K562 (cell line): ENCODE measurements at regions not wholly inside any gene's neighbourhood (a gene's known extent, or its start where the extent isn't known, plus 50 kb on each side); places are given as distances from the start of the nearest gene placed in this dataset.

Experiments
- ATAC-seq: fragments of 200-7000 bp; cut with Tn5 transposase; 3 replicates; pipeline ENCODE4 v1.9.1; 2020; ENCODE audit warnings: moderate library complexity
- BruUV-seq: library from RNA; stranded (reverse); fragments of 400-500 nt; replicated peaks from 2 replicates; lab custom pipeline; 2021; lab: Mats Ljungman, UMichigan
- CTCF ChIA-PET: fragments of 300-600 bp; formaldehyde crosslinking; extraction: SDS; loops from one replicate; lab custom pipeline; 2021; ENCODE audit warnings: low intra/inter-chr PET ratio; lab: Yijun Ruan, JAX
- POLR2A ChIA-PET: fragments of 300-600, 350-650 bp; sonication (Branson Sonifier 250); formaldehyde crosslinking; extraction: SDS; loops from one replicate; lab custom pipeline; 2021; ENCODE audit warnings: antibody characterized with exemption, inconsistent platforms; lab: Yijun Ruan, JAX
- DNase-seq, 4 experiments: peaks; one replicate each; pipeline versions ENCODE4 v3.0.0 to v3.0.0-alpha.2; 2011 to 2018; ENCODE audit warnings: low spot score in 3 of 4, mixed read lengths in 3 of 4; ENCODE audit errors: extremely low read depth in 1 of 4
- FAIRE-seq: peaks from 2 replicates; lab custom pipeline; 2011; peaks lifted over from hg19 to GRCh38; lab: Jason Lieb, UNC
- H2AFZ ChIP-seq: 2 replicates; pipeline ENCODE4 v1.6.0; 2011; ENCODE audit warnings: low read depth, low read length, control low read depth, inconsistent platforms
- H3K27ac ChIP-seq: fragments of 200-600 bp; 3 replicates; pipeline ENCODE4 v1.8.0; 2011; ENCODE audit warnings: low read depth, mild to moderate bottlenecking, control low read depth, inconsistent platforms, low read length, moderate library complexity, mixed read lengths; ENCODE audit errors: extremely low read depth
- H3K27me3 ChIP-seq, 2 experiments: fragments of 300-600 bp in 1 of 2; 2 replicates in 1 of 2; 3 replicates in 1 of 2; pipeline versions ENCODE4 v1.6.0 to v1.8.0; 2011; ENCODE audit warnings: inconsistent platforms in 2 of 2, low read length in 2 of 2, mild to moderate bottlenecking in 1 of 2, mixed read lengths in 1 of 2, moderate library complexity in 1 of 2; ENCODE audit not compliant: control insufficient read depth in 2 of 2, insufficient read depth in 2 of 2
- H3K36me3 ChIP-seq: fragments of 300-600 bp; 3 replicates; pipeline ENCODE4 v1.8.0; 2011; ENCODE audit warnings: mild to moderate bottlenecking, low read length, inconsistent platforms; ENCODE audit not compliant: control insufficient read depth, insufficient read depth
- H3K4me1 ChIP-seq, 2 experiments: fragments of 200-600 bp in 1 of 2; replicated peaks in 1 of 2; 2 replicates in 1 of 2; 3 replicates in 1 of 2; pipeline versions ENCODE4 v1.5.1 to v1.8.0; 2011; ENCODE audit warnings: inconsistent platforms in 2 of 2, low read length in 2 of 2, mild to moderate bottlenecking in 1 of 2, mixed read lengths in 1 of 2, moderate library complexity in 1 of 2; ENCODE audit not compliant: control insufficient read depth in 2 of 2, insufficient read depth in 2 of 2
- H3K4me2 ChIP-seq: 2 replicates; pipeline ENCODE4 v1.6.1; 2011; ENCODE audit warnings: low read length, control low read depth, inconsistent platforms, mixed read lengths; ENCODE audit not compliant: insufficient read depth
- H3K4me3 ChIP-seq: fragments of 200-600 bp; sonication (generic), shearing (Covaris generic); 2 replicates; pipeline ENCODE4 v1.5.1; 2016; ENCODE audit warnings: control low read depth, inconsistent platforms
- H3K79me2 ChIP-seq: fragments of 200-600 bp; 3 replicates; pipeline ENCODE4 v1.8.0; 2011; ENCODE audit warnings: low read length, inconsistent platforms; ENCODE audit not compliant: control insufficient read depth, insufficient read depth
- H3K9ac ChIP-seq, 2 experiments: 2 replicates each; pipeline versions ENCODE4 v1.6.0 to v1.6.1; 2011; ENCODE audit warnings: low read depth in 2 of 2, low read length in 2 of 2, control low read depth in 1 of 2, inconsistent platforms in 1 of 2, mild to moderate bottlenecking in 1 of 2, mixed read lengths in 1 of 2; ENCODE audit not compliant: insufficient read depth in 1 of 2
- H3K9me1 ChIP-seq: one replicate; pipeline ENCODE4 v1.6.0; 2011; ENCODE audit warnings: inconsistent platforms, mild to moderate bottlenecking, low read length, moderate library complexity; ENCODE audit not compliant: control insufficient read depth, insufficient read depth
- H3K9me3 ChIP-seq: replicated peaks from 2 replicates; pipeline ENCODE4 v1.5.1; 2011; ENCODE audit warnings: low read depth, low read length, inconsistent platforms; ENCODE audit not compliant: control insufficient read depth, insufficient read depth
- H4K20me1 ChIP-seq: replicated peaks from 2 replicates; pipeline ENCODE4 v1.6.1; 2011; ENCODE audit warnings: low read length, inconsistent platforms, mixed read lengths; ENCODE audit not compliant: control insufficient read depth, insufficient read depth
- EP400 ChIP-seq: fragments of 450-650 bp; IDR thresholded peaks from 2 replicates; pipeline ENCODE4 v1.6.1; 2017; ENCODE audit warnings: antibody characterized with exemption, mild to moderate bottlenecking, moderate library complexity
- FOXK1 ChIP-seq: sonication (generic); formaldehyde crosslinking; IDR thresholded peaks from 2 replicates; pipeline ENCODE4 v1.8.0; 2022; ENCODE audit warnings: missing genetic modification reagents, mild to moderate bottlenecking, borderline replicate concordance
- KDM1A ChIP-seq, 2 experiments: fragments of 450-650 bp; IDR thresholded peaks; 2 replicates each; pipeline ENCODE4 v1.6.1; 2016; ENCODE audit warnings: mild to moderate bottlenecking in 2 of 2
- MEF2A ChIP-seq: IDR thresholded peaks from 2 replicates; pipeline ENCODE4 v1.6.1; 2011; ENCODE audit warnings: low read depth, mild to moderate bottlenecking, low read length, moderate library complexity; ENCODE audit not compliant: control insufficient read depth
- PHB2 ChIP-seq: fragments of 450-650 bp; IDR thresholded peaks from 2 replicates; pipeline ENCODE4 v1.6.1; 2017; ENCODE audit warnings: low read depth
- RBM25 ChIP-seq: fragments of 200-400 bp; formaldehyde crosslinking; IDR thresholded peaks from 2 replicates; pipeline ENCODE4 v1.6.1; 2018; ENCODE audit warnings: low read length, low read depth, moderate library complexity; ENCODE audit not compliant: severe bottlenecking
- SAFB ChIP-seq: fragments of 200-400 bp; formaldehyde crosslinking; IDR thresholded peaks from 2 replicates; pipeline ENCODE4 v1.6.1; 2017; ENCODE audit warnings: low read depth, low read length, borderline replicate concordance
- U2AF1 ChIP-seq: fragments of 200-400 bp; formaldehyde crosslinking; optimal IDR thresholded peaks from 2 replicates; pipeline ENCODE3; 2017; ENCODE audit warnings: mild to moderate bottlenecking, low read depth, low read length, moderate library complexity
- ZNF121 ChIP-seq: sonication (generic); formaldehyde crosslinking; conservative IDR thresholded peaks from 2 replicates; pipeline ENCODE4 v1.8.0; 2022; ENCODE audit warnings: missing genetic modification reagents
- ZNF184 ChIP-seq: sonication (generic); formaldehyde crosslinking; IDR thresholded peaks from 2 replicates; pipeline ENCODE4 v1.5.0; 2020; ENCODE audit warnings: missing genetic modification reagents
- ZNF583 ChIP-seq: fragments of 250-450 bp; sonication (Bioruptor Pico); IDR thresholded peaks from 2 replicates; pipeline ENCODE4 v1.4.0; 2020
- in situ Hi-C: fragments of 300-500 bp; cut with MboI; formaldehyde crosslinking; loops from 4 replicates; pipeline ENCODE4 v1.15.0; 2018; ENCODE audit warnings: inconsistent platforms, mixed read lengths
- intact Hi-C: fragments of 100-400 bp; cut with micrococcal nuclease; formaldehyde crosslinking; loops from 2 replicates; pipeline ENCODE4 v1.14.2; 2022
- TF ChIP-seq, protein P1 (sequence below): sonication (generic); formaldehyde crosslinking; IDR thresholded peaks from 2 replicates; pipeline ENCODE4 v1.8.1; 2023; ENCODE audit warnings: mild to moderate bottlenecking, missing genetic modification reagents
- TF ChIP-seq, protein P2 (sequence below): sonication (generic); formaldehyde crosslinking; IDR thresholded peaks from 2 replicates; pipeline ENCODE4 v1.8.1; 2023; ENCODE audit warnings: missing genetic modification reagents, mild to moderate bottlenecking, borderline replicate concordance

DNA sequence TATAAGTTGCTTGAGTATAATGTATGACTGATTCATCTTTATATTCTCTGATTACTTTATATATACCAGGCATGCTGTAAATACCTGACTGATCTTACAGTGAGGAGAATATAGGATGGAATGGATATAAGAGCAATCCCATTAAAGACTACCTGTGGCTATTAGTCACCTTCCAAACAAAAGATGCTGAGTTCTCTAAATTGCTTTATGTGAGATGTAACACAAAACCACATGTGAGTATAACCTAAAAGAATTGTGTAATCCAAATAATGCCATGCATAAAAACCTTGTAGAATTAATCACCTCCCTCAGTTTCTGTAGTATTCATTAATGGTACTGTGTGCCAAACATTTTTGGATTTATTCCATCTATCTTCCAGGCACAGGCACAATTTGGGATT lies 134.6 kb upstream of the LRRC7 start:
- no peak overlapping the region for H2AFZ ChIP-seq
- no peaks in the 10 kb centered on the region for H4K20me1 ChIP-seq
- in situ Hi-C loops (no loop called here), intact Hi-C loops (no loop called here)
- FAIRE-seq (no peak), ATAC-seq (no peak), DNase-seq (no peak)
- no TSS peak for BruUV-seq
- H3K27me3 ChIP-seq, result no peaks in the 10 kb centered on the region
- no peak overlapping the region for H3K9ac ChIP-seq
- H3K4me1 ChIP-seq, result peaks cover 0 to 4% of the 10 kb centered on the region in 2 experiments; a peak in 2 of 5 replicates
- H3K79me2 ChIP-seq, result no peaks in the 10 kb centered on the region
- no peaks in the 10 kb centered on the region for H3K9me3 ChIP-seq
- H3K9me1 ChIP-seq, result no peaks in the 10 kb centered on the region
- H3K4me2 ChIP-seq, result no peak overlapping the region
- CTCF ChIA-PET, result no interaction called here
- POLR2A ChIA-PET, result no interaction called here
- H3K4me3 ChIP-seq, result no peak overlapping the region
- no peak overlapping the region for H3K27ac ChIP-seq
- no peaks in the 10 kb centered on the region for H3K36me3 ChIP-seq
- TF ChIP-seq KDM1A (IDR thresholded peaks at IDR 0.05) (no peak), U2AF1 (no peak), SAFB (no peak), ZNF121 (CRISPR knock-in tag) (no peak), ZNF184 (CRISPR knock-in tag) (no peak), PHB2 (no peak), ZNF583 (no peak), FOXK1 (CRISPR knock-in tag) (no peak), EP400 (no peak), MEF2A (no peak), RBM25 (no peak)
- TF ChIP-seq, protein P1, sequence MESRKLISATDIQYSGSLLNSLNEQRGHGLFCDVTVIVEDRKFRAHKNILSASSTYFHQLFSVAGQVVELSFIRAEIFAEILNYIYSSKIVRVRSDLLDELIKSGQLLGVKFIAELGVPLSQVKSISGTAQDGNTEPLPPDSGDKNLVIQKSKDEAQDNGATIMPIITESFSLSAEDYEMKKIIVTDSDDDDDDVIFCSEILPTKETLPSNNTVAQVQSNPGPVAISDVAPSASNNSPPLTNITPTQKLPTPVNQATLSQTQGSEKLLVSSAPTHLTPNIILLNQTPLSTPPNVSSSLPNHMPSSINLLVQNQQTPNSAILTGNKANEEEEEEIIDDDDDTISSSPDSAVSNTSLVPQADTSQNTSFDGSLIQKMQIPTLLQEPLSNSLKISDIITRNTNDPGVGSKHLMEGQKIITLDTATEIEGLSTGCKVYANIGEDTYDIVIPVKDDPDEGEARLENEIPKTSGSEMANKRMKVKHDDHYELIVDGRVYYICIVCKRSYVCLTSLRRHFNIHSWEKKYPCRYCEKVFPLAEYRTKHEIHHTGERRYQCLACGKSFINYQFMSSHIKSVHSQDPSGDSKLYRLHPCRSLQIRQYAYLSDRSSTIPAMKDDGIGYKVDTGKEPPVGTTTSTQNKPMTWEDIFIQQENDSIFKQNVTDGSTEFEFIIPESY (CRISPR knock-in tag), result no peak
- TF ChIP-seq, protein P2, sequence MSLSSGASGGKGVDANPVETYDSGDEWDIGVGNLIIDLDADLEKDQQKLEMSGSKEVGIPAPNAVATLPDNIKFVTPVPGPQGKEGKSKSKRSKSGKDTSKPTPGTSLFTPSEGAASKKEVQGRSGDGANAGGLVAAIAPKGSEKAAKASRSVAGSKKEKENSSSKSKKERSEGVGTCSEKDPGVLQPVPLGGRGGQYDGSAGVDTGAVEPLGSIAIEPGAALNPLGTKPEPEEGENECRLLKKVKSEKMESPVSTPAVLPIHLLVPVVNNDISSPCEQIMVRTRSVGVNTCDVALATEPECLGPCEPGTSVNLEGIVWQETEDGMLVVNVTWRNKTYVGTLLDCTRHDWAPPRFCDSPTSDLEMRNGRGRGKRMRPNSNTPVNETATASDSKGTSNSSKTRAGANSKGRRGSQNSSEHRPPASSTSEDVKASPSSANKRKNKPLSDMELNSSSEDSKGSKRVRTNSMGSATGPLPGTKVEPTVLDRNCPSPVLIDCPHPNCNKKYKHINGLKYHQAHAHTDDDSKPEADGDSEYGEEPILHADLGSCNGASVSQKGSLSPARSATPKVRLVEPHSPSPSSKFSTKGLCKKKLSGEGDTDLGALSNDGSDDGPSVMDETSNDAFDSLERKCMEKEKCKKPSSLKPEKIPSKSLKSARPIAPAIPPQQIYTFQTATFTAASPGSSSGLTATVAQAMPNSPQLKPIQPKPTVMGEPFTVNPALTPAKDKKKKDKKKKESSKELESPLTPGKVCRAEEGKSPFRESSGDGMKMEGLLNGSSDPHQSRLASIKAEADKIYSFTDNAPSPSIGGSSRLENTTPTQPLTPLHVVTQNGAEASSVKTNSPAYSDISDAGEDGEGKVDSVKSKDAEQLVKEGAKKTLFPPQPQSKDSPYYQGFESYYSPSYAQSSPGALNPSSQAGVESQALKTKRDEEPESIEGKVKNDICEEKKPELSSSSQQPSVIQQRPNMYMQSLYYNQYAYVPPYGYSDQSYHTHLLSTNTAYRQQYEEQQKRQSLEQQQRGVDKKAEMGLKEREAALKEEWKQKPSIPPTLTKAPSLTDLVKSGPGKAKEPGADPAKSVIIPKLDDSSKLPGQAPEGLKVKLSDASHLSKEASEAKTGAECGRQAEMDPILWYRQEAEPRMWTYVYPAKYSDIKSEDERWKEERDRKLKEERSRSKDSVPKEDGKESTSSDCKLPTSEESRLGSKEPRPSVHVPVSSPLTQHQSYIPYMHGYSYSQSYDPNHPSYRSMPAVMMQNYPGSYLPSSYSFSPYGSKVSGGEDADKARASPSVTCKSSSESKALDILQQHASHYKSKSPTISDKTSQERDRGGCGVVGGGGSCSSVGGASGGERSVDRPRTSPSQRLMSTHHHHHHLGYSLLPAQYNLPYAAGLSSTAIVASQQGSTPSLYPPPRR, result no peak
